ENCODE measurements at regions not wholly inside any gene's neighbourhood (a gene's known extent, or its start where the extent isn't known, plus 50 kb on each side); places are given as distances from the start of the nearest gene placed in this dataset.

GRCh38 chr16:85250609-85251223 lies 138.4 kb upstream of the CIBAR2 start:
- no peak for ATAC-seq (replicated peaks)
- Mint-ChIP-seq H3K36me3 (ENCODE audit: low read depth) (no peaks in the 10 kb centered on the region), H3K27ac (no peak overlapping the region), H3K9me3 (no peaks in the 10 kb centered on the region), H3K27me3 (peaks cover 5% of the 10 kb centered on the region), H3K4me1 (peaks cover 2% of the 10 kb centered on the region), H3K4me3 (no peak overlapping the region)

GRCh38 chr16:85251225-85251760 lies 139.0 kb upstream of the CIBAR2 start:
- Mint-ChIP-seq H3K36me3 (ENCODE audit: low read depth) (no peaks in the 10 kb centered on the region), H3K27ac (no peak overlapping the region), H3K27me3 (peaks cover 3% of the 10 kb centered on the region), H3K4me3 (no peak overlapping the region), H3K9me3 (no peaks in the 10 kb centered on the region), H3K4me1 (no peaks in the 10 kb centered on the region)
- ATAC-seq (replicated peaks) = no peak

GRCh38 chr16:85252014-85252413 lies 139.7 kb upstream of the CIBAR2 start:
- H3K27ac Mint-ChIP-seq = no peak overlapping the region
- no peak overlapping the region for H3K4me3 Mint-ChIP-seq
- ATAC-seq (replicated peaks) = no peak

GRCh38 chr16:85252461-85252860 lies 140.2 kb upstream of the CIBAR2 start:
- no peak overlapping the region for H3K4me3 Mint-ChIP-seq
- no peaks in the 10 kb centered on the region for H3K9me3 Mint-ChIP-seq
- H3K27ac Mint-ChIP-seq = no peak overlapping the region
- H3K36me3 Mint-ChIP-seq (ENCODE audit: low read depth) = no peaks in the 10 kb centered on the region
- no peaks in the 10 kb centered on the region for H3K4me1 Mint-ChIP-seq
- peaks cover 3% of the 10 kb centered on the region for H3K27me3 Mint-ChIP-seq
- no peak for ATAC-seq (replicated peaks)

More at GRCh38 chr16:85252014-85252413, 139.7 kb upstream of the CIBAR2 start:
- Mint-ChIP-seq H3K27me3 (peaks cover 4% of the 10 kb centered on the region), H3K9me3 (no peaks in the 10 kb centered on the region), H3K36me3 (ENCODE audit: low read depth) (no peaks in the 10 kb centered on the region), H3K4me1 (no peaks in the 10 kb centered on the region)

GRCh38 chr16:85253084-85253941 lies 141.0 kb upstream of the CIBAR2 start:
- Mint-ChIP-seq H3K36me3 (ENCODE audit: low read depth) (no peaks in the 10 kb centered on the region), H3K27ac (no peak overlapping the region), H3K27me3 (peaks cover 3% of the 10 kb centered on the region), H3K9me3 (no peaks in the 10 kb centered on the region), H3K4me3 (no peak overlapping the region), H3K4me1 (no peaks in the 10 kb centered on the region)
- peak; percentile 86 for ATAC-seq (replicated peaks)

- Mint-ChIP-seq H3K4me1 (no peaks in the 10 kb centered on the region), H3K4me3 (no peak overlapping the region), H3K27me3 (peaks cover 3% of the 10 kb centered on the region), H3K36me3 (ENCODE audit: low read depth) (no peaks in the 10 kb centered on the region), H3K27ac (no peak overlapping the region), H3K9me3 (no peaks in the 10 kb centered on the region)
- ATAC-seq (replicated peaks) = no peak
Observed at GRCh38 chr16:85254051-85254450, 141.8 kb upstream of the CIBAR2 start.

- Mint-ChIP-seq H3K4me3 (no peak overlapping the region), H3K4me1 (no peaks in the 10 kb centered on the region), H3K9me3 (no peaks in the 10 kb centered on the region), H3K27ac (no peak overlapping the region), H3K27me3 (peaks cover 3% of the 10 kb centered on the region), H3K36me3 (ENCODE audit: low read depth) (no peaks in the 10 kb centered on the region)
- no peak for ATAC-seq (replicated peaks)
Observed at GRCh38 chr16:85254921-85255320, 142.6 kb upstream of the CIBAR2 start.

GRCh38 chr16:85255777-85256176 lies 143.5 kb upstream of the CIBAR2 start:
- no peaks in the 10 kb centered on the region for H3K36me3 Mint-ChIP-seq (ENCODE audit: low read depth)

GRCh38 chr16:85256190-85256739 lies 144.0 kb upstream of the CIBAR2 start:
- Mint-ChIP-seq H3K27ac (no peak overlapping the region), H3K4me1 (no peaks in the 10 kb centered on the region), H3K27me3 (peaks cover 3% of the 10 kb centered on the region), H3K9me3 (no peaks in the 10 kb centered on the region), H3K36me3 (ENCODE audit: low read depth) (no peaks in the 10 kb centered on the region), H3K4me3 (no peak overlapping the region)
- no peak for ATAC-seq (replicated peaks)

More at GRCh38 chr16:85255777-85256176, 143.5 kb upstream of the CIBAR2 start:
- Mint-ChIP-seq H3K9me3 (no peaks in the 10 kb centered on the region), H3K4me1 (no peaks in the 10 kb centered on the region), H3K27ac (no peak overlapping the region), H3K4me3 (no peak overlapping the region), H3K27me3 (peaks cover 3% of the 10 kb centered on the region)
- no peak for ATAC-seq (replicated peaks)

GRCh38 chr16:85257483-85257882 lies 145.2 kb upstream of the CIBAR2 start:
- Mint-ChIP-seq H3K4me1 (no peaks in the 10 kb centered on the region), H3K4me3 (no peak overlapping the region), H3K36me3 (ENCODE audit: low read depth) (no peaks in the 10 kb centered on the region), H3K9me3 (no peaks in the 10 kb centered on the region), H3K27me3 (peaks cover 6% of the 10 kb centered on the region), H3K27ac (no peak overlapping the region)
- no peak for ATAC-seq (replicated peaks)

- Mint-ChIP-seq H3K9me3 (no peaks in the 10 kb centered on the region), H3K4me3 (no peak overlapping the region), H3K27me3 (peaks cover 11% of the 10 kb centered on the region), H3K36me3 (ENCODE audit: low read depth) (no peaks in the 10 kb centered on the region), H3K4me1 (no peaks in the 10 kb centered on the region), H3K27ac (no peak overlapping the region)
- no peak for ATAC-seq (replicated peaks)
Observed at GRCh38 chr16:85258166-85258565, 145.9 kb upstream of the CIBAR2 start.

GRCh38 chr16:85258629-85259028 lies 146.4 kb upstream of the CIBAR2 start:
- H3K4me3 Mint-ChIP-seq = no peak overlapping the region
- H3K9me3 Mint-ChIP-seq = no peaks in the 10 kb centered on the region
- H3K27me3 Mint-ChIP-seq = peaks cover 11% of the 10 kb centered on the region
- no peaks in the 10 kb centered on the region for H3K4me1 Mint-ChIP-seq
- ATAC-seq (replicated peaks) = no peak
- no peak overlapping the region for H3K27ac Mint-ChIP-seq
- H3K36me3 Mint-ChIP-seq (ENCODE audit: low read depth) = no peaks in the 10 kb centered on the region

GRCh38 chr16:85259115-85259831 lies 147.0 kb upstream of the CIBAR2 start:
- H3K4me1 Mint-ChIP-seq = no peaks in the 10 kb centered on the region
- no peaks in the 10 kb centered on the region for H3K9me3 Mint-ChIP-seq
- peaks cover 11% of the 10 kb centered on the region for H3K27me3 Mint-ChIP-seq

GRCh38 chr16:85259832-85260167 lies 147.5 kb upstream of the CIBAR2 start:
- Mint-ChIP-seq H3K4me1 (no peaks in the 10 kb centered on the region), H3K27ac (no peak overlapping the region), H3K36me3 (ENCODE audit: low read depth) (no peaks in the 10 kb centered on the region), H3K9me3 (no peaks in the 10 kb centered on the region), H3K27me3 (peaks cover 11% of the 10 kb centered on the region), H3K4me3 (no peak overlapping the region)
- ATAC-seq (replicated peaks) = no peak

More at GRCh38 chr16:85259115-85259831, 147.0 kb upstream of the CIBAR2 start:
- Mint-ChIP-seq H3K36me3 (ENCODE audit: low read depth) (no peaks in the 10 kb centered on the region), H3K4me3 (no peak overlapping the region), H3K27ac (no peak overlapping the region)
- no peak for ATAC-seq (replicated peaks)
